ENCODE measurements at regions not wholly inside any gene's neighbourhood (a gene's known extent, or its start where the extent isn't known, plus 50 kb on each side); places are given as distances from the start of the nearest gene placed in this dataset.

- Histone ChIP-seq H3K9me3 (ENCODE audit: control insufficient read depth in 1 of 2, low read length in 2 of 2) (no peaks in the 10 kb centered on the region), H3K27ac (ENCODE audit: low read length) (peak overlapping the region; percentile 8), H3K4me3 (ENCODE audit: low read depth in 1 of 2, low read length in 2 of 2) (no peak overlapping the region), H3K4me1 (ENCODE audit: control insufficient read depth in 1 of 2, insufficient read depth in 2 of 2, low read length in 2 of 2) (peaks cover 10 to 24% of the 10 kb centered on the region in 2 donors), H3K36me3 (ENCODE audit: control insufficient read depth in 1 of 2, insufficient read depth in 2 of 2, low read length in 2 of 2) (no peaks in the 10 kb centered on the region), H3K27me3 (ENCODE audit: low read depth, low read length) (no peaks in the 10 kb centered on the region)
Observed at GRCh38 chr2:46818141-46818621, 97.4 kb downstream of the MCFD2 start.

GRCh38 chr2:46816846-46817726 lies 98.5 kb downstream of the MCFD2 start:
- Histone ChIP-seq H3K27ac (ENCODE audit: low read length) (no peak overlapping the region), H3K9me3 (ENCODE audit: control insufficient read depth in 1 of 2, low read length in 2 of 2) (no peaks in the 10 kb centered on the region), H3K36me3 (ENCODE audit: control insufficient read depth in 1 of 2, insufficient read depth in 2 of 2, low read length in 2 of 2) (no peaks in the 10 kb centered on the region), H3K27me3 (ENCODE audit: low read depth, low read length) (no peaks in the 10 kb centered on the region), H3K4me3 (ENCODE audit: low read depth in 1 of 2, low read length in 2 of 2) (no peak overlapping the region), H3K4me1 (ENCODE audit: control insufficient read depth in 1 of 2, insufficient read depth in 2 of 2, low read length in 2 of 2) (peaks cover 10 to 33% of the 10 kb centered on the region in 2 donors)

GRCh38 chr2:46816151-46816845 lies 99.3 kb downstream of the MCFD2 start:
- Histone ChIP-seq H3K4me1 (ENCODE audit: control insufficient read depth in 1 of 2, insufficient read depth in 2 of 2, low read length in 2 of 2) (peaks cover 16 to 41% of the 10 kb centered on the region in 2 donors), H3K36me3 (ENCODE audit: control insufficient read depth in 1 of 2, insufficient read depth in 2 of 2, low read length in 2 of 2) (no peaks in the 10 kb centered on the region), H3K27ac (ENCODE audit: low read length) (no peak overlapping the region), H3K4me3 (ENCODE audit: low read depth in 1 of 2, low read length in 2 of 2) (no peak overlapping the region), H3K27me3 (ENCODE audit: low read depth, low read length) (no peaks in the 10 kb centered on the region), H3K9me3 (ENCODE audit: control insufficient read depth in 1 of 2, low read length in 2 of 2) (no peaks in the 10 kb centered on the region)

GRCh38 chr2:46815121-46815802 lies 100.3 kb downstream of the MCFD2 start:
- Histone ChIP-seq H3K27ac (ENCODE audit: low read length) (peak overlapping the region; percentile 80), H3K27me3 (ENCODE audit: low read depth, low read length) (no peaks in the 10 kb centered on the region)

GRCh38 chr2:46814160-46814961 lies 101.2 kb downstream of the MCFD2 start:
- Histone ChIP-seq H3K36me3 (ENCODE audit: control insufficient read depth in 1 of 2, insufficient read depth in 2 of 2, low read length in 2 of 2) (no peaks in the 10 kb centered on the region), H3K27ac (ENCODE audit: low read length) (peak overlapping the region; percentile 80), H3K27me3 (ENCODE audit: low read depth, low read length) (no peaks in the 10 kb centered on the region), H3K4me1 (ENCODE audit: control insufficient read depth in 1 of 2, insufficient read depth in 2 of 2, low read length in 2 of 2) (peaks cover 19 to 42% of the 10 kb centered on the region in 2 donors), H3K4me3 (ENCODE audit: low read depth in 1 of 2, low read length in 2 of 2) (peak overlapping the region in 1 of 2 donors; percentile 34), H3K9me3 (ENCODE audit: control insufficient read depth in 1 of 2, low read length in 2 of 2) (peaks cover 0 to 3% of the 10 kb centered on the region in 2 donors)

More at GRCh38 chr2:46815121-46815802, 100.3 kb downstream of the MCFD2 start:
- Histone ChIP-seq H3K36me3 (ENCODE audit: control insufficient read depth in 1 of 2, insufficient read depth in 2 of 2, low read length in 2 of 2) (no peaks in the 10 kb centered on the region), H3K9me3 (ENCODE audit: control insufficient read depth in 1 of 2, low read length in 2 of 2) (no peaks in the 10 kb centered on the region), H3K4me1 (ENCODE audit: control insufficient read depth in 1 of 2, insufficient read depth in 2 of 2, low read length in 2 of 2) (peaks cover 19 to 42% of the 10 kb centered on the region in 2 donors), H3K4me3 (ENCODE audit: low read depth in 1 of 2, low read length in 2 of 2) (no peak overlapping the region)

- no peak overlapping the region for H3K4me3 ChIP-seq (ENCODE audit: low read depth in 1 of 2, low read length in 2 of 2)
- H3K9me3 ChIP-seq (ENCODE audit: control insufficient read depth in 1 of 2, low read length in 2 of 2), result peaks cover 0 to 3% of the 10 kb centered on the region in 2 donors
- H3K27ac ChIP-seq (ENCODE audit: low read length), result peak overlapping the region; percentile 80
- no peaks in the 10 kb centered on the region for H3K27me3 ChIP-seq (ENCODE audit: low read depth, low read length)
- peaks cover 19 to 41% of the 10 kb centered on the region in 2 donors for H3K4me1 ChIP-seq (ENCODE audit: control insufficient read depth in 1 of 2, insufficient read depth in 2 of 2, low read length in 2 of 2)
- H3K36me3 ChIP-seq (ENCODE audit: control insufficient read depth in 1 of 2, insufficient read depth in 2 of 2, low read length in 2 of 2), result no peaks in the 10 kb centered on the region
Observed at GRCh38 chr2:46813680-46814079, 101.9 kb downstream of the MCFD2 start.

GRCh38 chr2:46813020-46813415 lies 102.6 kb downstream of the MCFD2 start:
- Histone ChIP-seq H3K27me3 (ENCODE audit: low read depth, low read length) (no peaks in the 10 kb centered on the region), H3K9me3 (ENCODE audit: control insufficient read depth in 1 of 2, low read length in 2 of 2) (peaks cover 0 to 3% of the 10 kb centered on the region in 2 donors), H3K4me1 (ENCODE audit: control insufficient read depth in 1 of 2, insufficient read depth in 2 of 2, low read length in 2 of 2) (peaks cover 15 to 35% of the 10 kb centered on the region in 2 donors), H3K4me3 (ENCODE audit: low read depth in 1 of 2, low read length in 2 of 2) (no peak overlapping the region), H3K27ac (ENCODE audit: low read length) (peak overlapping the region; percentile 80), H3K36me3 (ENCODE audit: control insufficient read depth in 1 of 2, insufficient read depth in 2 of 2, low read length in 2 of 2) (no peaks in the 10 kb centered on the region)

All from muscle layer of duodenum (tissue), 2 donors.